RWPE2 (cell line): ENCODE measurements at regions not wholly inside any gene's neighbourhood (a gene's known extent, or its start where the extent isn't known, plus 50 kb on each side); places are given as distances from the start of the nearest gene placed in this dataset.

ENCODE experiments used
- ATAC-seq: fragments of 200-7000 bp; cut with Tn5 transposase; 3 replicates; pipeline ENCODE4 v1.9.1; 2021; ENCODE audit warnings: low read depth
- DNase-seq: peaks from one replicate; pipeline ENCODE4 v3.0.0-alpha.2; 2020; ENCODE audit warnings: low spot score
- H3K27ac ChIP-seq: fragments of 450-650 bp; 2 replicates; pipeline ENCODE4 v1.5.1; 2017; ENCODE audit warnings: mild to moderate bottlenecking; ENCODE audit not compliant: poor library complexity, severe bottlenecking
- H3K27me3 ChIP-seq: fragments of 250-450 bp; sonication (Bioruptor Pico); 2 replicates; pipeline ENCODE4 v1.5.1; 2021; ENCODE audit warnings: mild to moderate bottlenecking, moderate library complexity; ENCODE audit not compliant: insufficient read depth, poor library complexity, severe bottlenecking
- H3K36me3 ChIP-seq: fragments of 250-450 bp; sonication (Bioruptor Pico); 2 replicates; pipeline ENCODE4 v1.5.1; 2020; ENCODE audit warnings: low read depth, mild to moderate bottlenecking, moderate library complexity
- H3K4me1 ChIP-seq: fragments of 250-450 bp; sonication (Bioruptor Pico); 2 replicates; pipeline ENCODE4 v1.5.1; 2021; ENCODE audit warnings: mild to moderate bottlenecking, moderate library complexity; ENCODE audit not compliant: insufficient read depth, poor library complexity, severe bottlenecking
- H3K4me3 ChIP-seq: fragments of 250-450 bp; sonication (Bioruptor Pico); 2 replicates; pipeline ENCODE4 v1.5.1; 2021; ENCODE audit warnings: mild to moderate bottlenecking, moderate library complexity; ENCODE audit not compliant: severe bottlenecking
- H3K9me3 ChIP-seq: fragments of 250-450 bp; sonication (Bioruptor Pico); 2 replicates; pipeline ENCODE4 v1.5.1; 2021; ENCODE audit warnings: mild to moderate bottlenecking, moderate library complexity; ENCODE audit not compliant: severe bottlenecking
- TF ChIP-seq, protein P1 (sequence below): fragments of 450-650 bp; IDR thresholded peaks from one replicate; pipeline ENCODE4 v1.5.1; 2017; ENCODE audit warnings: mild to moderate bottlenecking, moderate library complexity; ENCODE audit not compliant: poor library complexity, severe bottlenecking

DNA sequence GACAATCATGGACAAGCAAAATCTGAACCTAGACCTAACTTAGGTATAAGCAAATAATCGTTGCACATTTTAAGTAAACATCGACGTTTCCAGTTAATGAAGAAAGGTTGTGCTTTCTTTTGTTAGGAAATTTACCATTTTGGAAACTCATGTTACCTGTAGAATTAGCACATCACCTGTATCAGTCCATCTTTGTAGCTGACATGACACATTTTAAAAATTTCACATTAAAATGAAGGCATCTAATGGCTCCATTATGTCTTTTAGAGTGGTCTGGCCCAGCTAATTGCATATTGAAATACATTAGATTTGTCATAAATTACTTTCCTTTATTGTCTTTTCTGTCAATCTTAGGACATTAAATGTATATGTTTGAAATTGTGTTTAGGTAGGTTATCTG is 119.0 kb upstream of the MGAT5 start:
- Histone ChIP-seq H3K27ac (no peak overlapping the region), H3K9me3 (no peaks in the 10 kb centered on the region), H3K36me3 (no peaks in the 10 kb centered on the region), H3K4me1 (peaks cover 43% of the 10 kb centered on the region), H3K27me3 (no peaks in the 10 kb centered on the region), H3K4me3 (no peak overlapping the region)
- TF ChIP-seq, protein P1, sequence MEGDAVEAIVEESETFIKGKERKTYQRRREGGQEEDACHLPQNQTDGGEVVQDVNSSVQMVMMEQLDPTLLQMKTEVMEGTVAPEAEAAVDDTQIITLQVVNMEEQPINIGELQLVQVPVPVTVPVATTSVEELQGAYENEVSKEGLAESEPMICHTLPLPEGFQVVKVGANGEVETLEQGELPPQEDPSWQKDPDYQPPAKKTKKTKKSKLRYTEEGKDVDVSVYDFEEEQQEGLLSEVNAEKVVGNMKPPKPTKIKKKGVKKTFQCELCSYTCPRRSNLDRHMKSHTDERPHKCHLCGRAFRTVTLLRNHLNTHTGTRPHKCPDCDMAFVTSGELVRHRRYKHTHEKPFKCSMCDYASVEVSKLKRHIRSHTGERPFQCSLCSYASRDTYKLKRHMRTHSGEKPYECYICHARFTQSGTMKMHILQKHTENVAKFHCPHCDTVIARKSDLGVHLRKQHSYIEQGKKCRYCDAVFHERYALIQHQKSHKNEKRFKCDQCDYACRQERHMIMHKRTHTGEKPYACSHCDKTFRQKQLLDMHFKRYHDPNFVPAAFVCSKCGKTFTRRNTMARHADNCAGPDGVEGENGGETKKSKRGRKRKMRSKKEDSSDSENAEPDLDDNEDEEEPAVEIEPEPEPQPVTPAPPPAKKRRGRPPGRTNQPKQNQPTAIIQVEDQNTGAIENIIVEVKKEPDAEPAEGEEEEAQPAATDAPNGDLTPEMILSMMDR, result no peak
- ATAC-seq (no peak), DNase-seq (no peak)

DNA sequence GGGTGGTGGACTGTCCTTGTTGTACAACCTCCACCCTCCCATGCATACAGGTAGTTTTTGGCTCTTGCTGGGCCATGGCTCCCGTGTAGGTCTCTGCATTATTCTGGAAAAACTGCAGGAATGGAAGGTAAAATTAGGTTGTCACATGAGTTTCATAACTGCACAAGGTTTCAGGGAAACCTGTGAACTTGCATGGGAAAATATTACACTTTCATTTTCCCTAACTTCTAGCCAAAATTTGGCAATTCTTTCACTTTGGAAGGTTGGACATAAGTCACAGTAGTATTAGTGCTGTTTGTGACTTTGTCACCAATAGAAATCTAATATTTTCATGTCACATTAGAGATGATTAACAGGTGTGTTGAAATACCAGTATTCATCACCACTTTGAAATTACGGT is 118.1 kb upstream of the MGAT5 start:
- DNase-seq (no peak), ATAC-seq (no peak)
- no peak overlapping the region for H3K4me3 ChIP-seq
- H3K4me1 ChIP-seq, result peaks cover 51% of the 10 kb centered on the region
- H3K36me3 ChIP-seq, result no peaks in the 10 kb centered on the region
- H3K27me3 ChIP-seq, result no peaks in the 10 kb centered on the region
- H3K27ac ChIP-seq, result peak overlapping the region; percentile 83
- TF ChIP-seq, protein P1, result no peak
- no peaks in the 10 kb centered on the region for H3K9me3 ChIP-seq

DNA sequence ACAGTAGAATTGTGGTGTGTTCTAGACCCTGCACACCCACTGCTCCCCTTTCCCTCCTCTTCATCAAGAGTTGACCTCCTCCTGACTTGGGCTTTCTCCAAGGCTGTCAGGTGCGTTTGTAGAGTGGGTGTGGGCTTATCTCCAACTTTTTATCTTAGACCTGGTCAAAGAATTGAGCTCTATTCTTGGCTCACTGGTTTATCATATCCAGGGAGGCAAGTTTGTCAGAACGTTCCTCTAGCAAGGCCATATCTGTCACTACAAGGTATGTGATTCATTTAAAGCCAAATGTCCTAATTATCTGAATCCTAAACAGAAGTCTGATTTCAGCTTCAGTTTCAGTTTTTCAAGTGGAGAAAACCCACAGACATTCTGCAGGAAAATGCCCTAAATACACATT is 117.1 kb upstream of the MGAT5 start:
- Histone ChIP-seq H3K36me3 (no peaks in the 10 kb centered on the region), H3K4me1 (peaks cover 44% of the 10 kb centered on the region), H3K9me3 (no peaks in the 10 kb centered on the region), H3K27ac (peak overlapping the region; percentile 83), H3K27me3 (no peaks in the 10 kb centered on the region), H3K4me3 (no peak overlapping the region)
- TF ChIP-seq, protein P1, result no peak
- ATAC-seq (no peak), DNase-seq (no peak)

DNA sequence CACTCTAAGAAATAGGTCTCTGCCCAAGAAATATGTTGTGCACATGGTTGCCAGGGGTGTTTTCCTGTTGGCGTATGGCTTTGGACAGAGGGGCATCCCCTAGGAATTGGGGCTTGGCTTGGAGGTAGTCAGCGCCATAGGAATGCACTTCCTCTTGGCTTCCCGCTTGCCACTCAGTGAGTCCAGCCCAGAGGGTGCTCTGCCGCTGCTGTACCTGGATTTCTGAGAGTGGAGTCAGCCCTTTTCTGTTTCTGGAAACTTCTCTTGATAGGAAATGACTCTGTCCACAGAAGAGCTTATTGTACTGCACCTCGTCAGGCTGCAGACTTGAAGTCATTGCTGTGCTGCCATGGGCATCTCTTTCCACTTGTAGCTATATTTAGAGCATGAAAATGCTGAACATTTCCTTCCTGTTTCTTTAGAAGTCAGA is 116.7 kb upstream of the MGAT5 start:
- TF ChIP-seq, protein P1, result peak; percentile 6
- Histone ChIP-seq H3K27ac (peak overlapping the region; percentile 83), H3K4me3 (no peak overlapping the region), H3K4me1 (peaks cover 41% of the 10 kb centered on the region), H3K36me3 (no peaks in the 10 kb centered on the region), H3K9me3 (no peaks in the 10 kb centered on the region), H3K27me3 (no peaks in the 10 kb centered on the region)
- DNase-seq, result peak; percentile 84
- peak; percentile 98 for ATAC-seq

DNA sequence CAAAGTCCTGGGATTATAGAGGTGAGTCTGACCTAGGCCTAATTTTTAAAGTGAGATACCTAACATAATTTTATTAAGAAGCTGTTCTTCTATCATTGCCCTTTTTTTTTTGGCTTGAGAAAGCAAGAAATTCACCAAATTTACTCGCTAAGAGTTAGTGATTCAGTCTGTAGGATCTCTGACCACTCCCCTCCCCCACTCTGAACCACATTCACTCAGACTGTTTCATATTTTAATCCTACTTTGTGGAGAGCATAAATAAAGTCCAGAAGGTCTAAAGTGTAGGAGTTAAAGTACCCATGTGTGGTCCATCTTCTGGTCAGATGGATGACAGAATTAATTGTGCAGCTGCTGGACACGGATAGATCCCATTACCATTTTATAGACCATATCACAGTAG is 115.8 kb upstream of the MGAT5 start:
- Histone ChIP-seq H3K27me3 (no peaks in the 10 kb centered on the region), H3K4me1 (peaks cover 47% of the 10 kb centered on the region), H3K27ac (peak overlapping the region; percentile 83), H3K9me3 (no peaks in the 10 kb centered on the region), H3K36me3 (no peaks in the 10 kb centered on the region), H3K4me3 (no peak overlapping the region)
- TF ChIP-seq, protein P1, result no peak
- no peak for ATAC-seq
- no peak for DNase-seq
